SK-N-SH (cell line): ENCODE measurements at regions not wholly inside any gene's neighbourhood (a gene's known extent, or its start where the extent isn't known, plus 50 kb on each side); places are given as distances from the start of the nearest gene placed in this dataset.

ENCODE experiments used
- CTCF ChIA-PET: fragments of 300-600, 350-600 bp; formaldehyde crosslinking; extraction: SDS; loops from one replicate; lab custom pipeline; 2021; lab: Yijun Ruan, JAX
- POLR2A ChIA-PET: fragments of 350-600 bp; sonication (Branson Sonifier 250); formaldehyde crosslinking; extraction: SDS; loops from one replicate; lab custom pipeline; 2020; ENCODE audit warnings: antibody characterized with exemption, inconsistent platforms; lab: Yijun Ruan, JAX
- DNase-seq: peaks from one replicate; pipeline ENCODE4 v3.0.0; 2012
- H2AFZ ChIP-seq: fragments of 200-600 bp; sonication (generic); 2 replicates; pipeline ENCODE4 v1.8.1; 2016; ENCODE audit warnings: antibody characterized with exemption, mild to moderate bottlenecking, low read depth
- H3F3A ChIP-seq: fragments of 200-600 bp; sonication (generic); replicated peaks from 2 replicates; pipeline ENCODE3; 2016; ENCODE audit warnings: antibody characterized with exemption, mild to moderate bottlenecking; ENCODE audit not compliant: insufficient read depth
- H3K27ac ChIP-seq, 2 experiments: fragments of 200-500 bp in 1 of 2; fragments of 200-600 bp in 1 of 2; sonication (Bioruptor generic) in 1 of 2; sonication (generic), shearing (Covaris generic) in 1 of 2; 2 replicates each; pipeline versions ENCODE4 v1.5.1 to v1.6.1; 2014 to 2016; ENCODE audit warnings: low read depth in 2 of 2, inconsistent platforms in 1 of 2, low read length in 1 of 2, mild to moderate bottlenecking in 1 of 2, mixed read lengths in 1 of 2
- H3K27me3 ChIP-seq: fragments of 200-600 bp; sonication (generic), shearing (Covaris generic); 2 replicates; pipeline ENCODE4 v1.6.1; 2016; ENCODE audit warnings: mixed run types; ENCODE audit not compliant: insufficient read depth
- H3K36me3 ChIP-seq, 2 experiments: fragments of 200-500 bp in 1 of 2; fragments of 200-600 bp in 1 of 2; sonication (Bioruptor generic) in 1 of 2; sonication (generic) in 1 of 2; replicated peaks in 1 of 2; 2 replicates each; pipeline versions ENCODE3 to v1.5.1; 2014 to 2016; ENCODE audit warnings: low read length in 1 of 2, mild to moderate bottlenecking in 1 of 2; ENCODE audit not compliant: insufficient read depth in 2 of 2, control insufficient read depth in 1 of 2
- H3K4me1 ChIP-seq, 2 experiments: fragments of 200-500 bp in 1 of 2; fragments of 200-600 bp in 1 of 2; sonication (Bioruptor generic) in 1 of 2; sonication (generic), shearing (Covaris generic) in 1 of 2; 2 replicates each; pipeline versions ENCODE4 v1.5.1 to v1.6.1; 2014 to 2016; ENCODE audit warnings: low read depth in 1 of 2, low read length in 1 of 2, mixed run types in 1 of 2; ENCODE audit not compliant: insufficient read depth in 2 of 2, control insufficient read depth in 1 of 2
- H3K4me2 ChIP-seq: fragments of 200-600 bp; sonication (generic), shearing (Covaris generic); 2 replicates; pipeline ENCODE4 v1.6.1; 2017; ENCODE audit warnings: mixed run types
- H3K4me3 ChIP-seq, 2 experiments: fragments of 200-500 bp in 1 of 2; fragments of 200-600 bp in 1 of 2; sonication (Bioruptor generic) in 1 of 2; sonication (generic), shearing (Covaris generic) in 1 of 2; 2 replicates each; pipeline versions ENCODE4 v1.5.1 to v1.8.1; 2014 to 2016; ENCODE audit warnings: low read depth in 2 of 2, inconsistent platforms in 1 of 2, low read length in 1 of 2, mild to moderate bottlenecking in 1 of 2, mixed read lengths in 1 of 2, moderate library complexity in 1 of 2
- H3K79me2 ChIP-seq: fragments of 200-600 bp; sonication (generic); 2 replicates; pipeline ENCODE4 v1.8.1; 2017; ENCODE audit warnings: mild to moderate bottlenecking; ENCODE audit not compliant: insufficient read depth
- H3K9ac ChIP-seq: fragments of 200-600 bp; sonication (generic); 2 replicates; pipeline ENCODE4 v1.6.1; 2017; ENCODE audit warnings: mixed run types
- H3K9me2 ChIP-seq: fragments of 200-600 bp; sonication (generic); 2 replicates; pipeline ENCODE4 v1.6.1; 2017; ENCODE audit warnings: mixed run types
- H3K9me3 ChIP-seq: fragments of 200-600 bp; sonication (generic); 2 replicates; pipeline ENCODE4 v1.6.1; 2017; ENCODE audit warnings: mixed run types, mild to moderate bottlenecking, moderate library complexity
- H4K20me1 ChIP-seq: fragments of 200-600 bp; sonication (generic); 2 replicates; pipeline ENCODE4 v1.6.1; 2017; ENCODE audit warnings: mild to moderate bottlenecking, mixed run types; ENCODE audit not compliant: insufficient read depth
- ELF1 ChIP-seq: IDR thresholded peaks from 2 replicates; pipeline ENCODE4 v1.4.0; 2012
- EP300 ChIP-seq, 2 experiments: IDR thresholded peaks; 2 replicates each; pipeline versions ENCODE4 v1.4.0 to v1.6.1; 2012; ENCODE audit warnings: borderline replicate concordance in 1 of 2, low read depth in 1 of 2, low read length in 1 of 2
- FOSL2 ChIP-seq: IDR thresholded peaks from 2 replicates; pipeline ENCODE4 v1.4.0; 2012; ENCODE audit warnings: low read depth, mild to moderate bottlenecking, moderate library complexity, borderline replicate concordance
- FOXJ3 ChIP-seq: sonication (generic); formaldehyde crosslinking; IDR thresholded peaks from 2 replicates; pipeline ENCODE4 v1.5.1; 2020; ENCODE audit warnings: mild to moderate bottlenecking, missing genetic modification reagents
- FOXM1 ChIP-seq: IDR thresholded peaks from 2 replicates; pipeline ENCODE4 v1.4.0; 2012; ENCODE audit warnings: low read depth, mild to moderate bottlenecking
- JUND ChIP-seq: IDR thresholded peaks from 2 replicates; pipeline ENCODE4 v1.4.0; 2012
- MEF2A ChIP-seq: IDR thresholded peaks from 2 replicates; pipeline ENCODE4 v1.4.0; 2012; ENCODE audit warnings: low read depth, borderline replicate concordance
- MXI1 ChIP-seq: IDR thresholded peaks from 2 replicates; pipeline ENCODE4 v1.6.1; 2012; ENCODE audit warnings: mild to moderate bottlenecking, low read depth, low read length, improper control_type of control experiment
- PBX3 ChIP-seq: IDR thresholded peaks from 2 replicates; pipeline ENCODE4; 2012
- RAD21 ChIP-seq: IDR thresholded peaks from 2 replicates; pipeline ENCODE4 v1.6.1; 2012; ENCODE audit warnings: mild to moderate bottlenecking, low read length
- REST ChIP-seq: IDR thresholded peaks from 2 replicates; pipeline ENCODE4 v1.6.1; 2012; ENCODE audit warnings: mild to moderate bottlenecking, low read depth, low read length, moderate library complexity
- RFX5 ChIP-seq: IDR thresholded peaks from 2 replicates; pipeline ENCODE4 v1.6.1; 2012; ENCODE audit warnings: mild to moderate bottlenecking, improper control_type of control experiment, low read length
- SIN3A ChIP-seq: IDR thresholded peaks from 2 replicates; pipeline ENCODE4 v1.6.1; 2012; ENCODE audit warnings: low read depth, mild to moderate bottlenecking, low read length, moderate library complexity, borderline replicate concordance
- SMC3 ChIP-seq: IDR thresholded peaks from 2 replicates; pipeline ENCODE4 v1.6.1; 2012; ENCODE audit warnings: low read depth, low read length, improper control_type of control experiment
- TCF12 ChIP-seq: IDR thresholded peaks from 2 replicates; pipeline ENCODE4 v1.4.0; 2012
- TEAD4 ChIP-seq: IDR thresholded peaks from 2 replicates; pipeline ENCODE4 v1.4.0; 2012; ENCODE audit warnings: mild to moderate bottlenecking, borderline replicate concordance; ENCODE audit not compliant: insufficient read depth
- USF1 ChIP-seq: IDR thresholded peaks from 2 replicates; pipeline ENCODE4 v1.4.0; 2012; ENCODE audit warnings: low read depth, borderline replicate concordance
- USF2 ChIP-seq: fragments of 150-350 bp; IDR thresholded peaks from 2 replicates; pipeline ENCODE4 v1.6.1; 2017; ENCODE audit warnings: antibody characterized with exemption, low read length, low read depth, borderline replicate concordance
- ZBTB33 ChIP-seq: IDR thresholded peaks from 2 replicates; pipeline ENCODE4 v1.4.0; 2012; ENCODE audit warnings: low read depth, borderline replicate concordance
- WGBS: methylation state at CpG from one replicate; pipeline ENCODE4 v1.1.6; 2017; ENCODE audit warnings: low lambda C conversion rate; 5-methylcytosine and 5-hydroxymethylcytosine counted together

GRCh38 chr12:91311081-91311480 is 128.5 kb upstream of the DCN start:
- Histone ChIP-seq H3K79me2 (no peaks in the 10 kb centered on the region), H3K36me3 (no peaks in the 10 kb centered on the region), H3K4me3 (no peak overlapping the region), H3K4me1 (no peaks in the 10 kb centered on the region; a peak in 1 of 4 replicates), H3K9me2 (no peaks in the 10 kb centered on the region), H3K4me2 (no peak overlapping the region), H3K27ac (no peak overlapping the region), H4K20me1 (no peaks in the 10 kb centered on the region), H3K9ac (no peak overlapping the region), H3F3A (no peaks in the 10 kb centered on the region), H3K27me3 (no peaks in the 10 kb centered on the region), H2AFZ (no peak overlapping the region), H3K9me3 (no peaks in the 10 kb centered on the region)
- WGBS, result 82% methylated on average over 2 of the region's 2 CpGs
- ChIA-PET CTCF (no interaction called here), POLR2A (no interaction called here)
- no peak for DNase-seq
- TF ChIP-seq REST (no peak), USF2 (no peak), SMC3 (no peak), TEAD4 (no peak), MXI1 (no peak), FOXM1 (no peak), RAD21 (no peak), SIN3A (no peak), JUND (no peak), PBX3 (no peak), RFX5 (no peak), FOXJ3 (CRISPR knock-in tag) (no peak), FOSL2 (no peak), ELF1 (no peak), ZBTB33 (no peak), EP300 (IDR thresholded peaks at IDR 0.05; ENCODE audit: borderline replicate concordance in 1 of 2, low read depth in 1 of 2, low read length in 1 of 2) (no peak), MEF2A (no peak), TCF12 (no peak), USF1 (no peak)
